Neural cell (in vitro differentiated cells): ENCODE measurements at regions not wholly inside any gene's neighbourhood (a gene's known extent, or its start where the extent isn't known, plus 50 kb on each side); places are given as distances from the start of the nearest gene placed in this dataset.

Source experiments
- H2AFZ ChIP-seq: fragments of 200-600, 300-800 bp; sonication (generic), shearing (Covaris generic); 2 replicates; pipeline ENCODE4 v1.6.0; 2014; ENCODE audit warnings: low read depth, mild to moderate bottlenecking, antibody characterized with exemption, low read length, moderate library complexity
- H3F3A ChIP-seq: fragments of 200-600 bp; shearing (Covaris generic); 2 replicates; pipeline ENCODE4 v1.6.1; 2016; ENCODE audit warnings: mild to moderate bottlenecking, moderate library complexity, mixed read lengths, antibody characterized with exemption, low read length; ENCODE audit not compliant: insufficient read depth, poor library complexity, severe bottlenecking
- H3K27ac ChIP-seq: fragments of 200-600, 300-800 bp; sonication (generic), shearing (Covaris generic); 2 replicates; pipeline ENCODE4 v1.5.1; 2014; ENCODE audit warnings: mild to moderate bottlenecking, low read length, moderate library complexity
- H3K27me3 ChIP-seq: fragments of 300-800, 200-600 bp; sonication (generic), shearing (Covaris generic); 2 replicates; pipeline ENCODE4 v1.6.0; 2014; ENCODE audit warnings: mild to moderate bottlenecking, low read depth, low read length, moderate library complexity; ENCODE audit not compliant: insufficient read depth
- H3K36me3 ChIP-seq: fragments of 300-800, 200-600 bp; sonication (generic), shearing (Covaris generic); 2 replicates; pipeline ENCODE4 v1.5.1; 2014; ENCODE audit warnings: mild to moderate bottlenecking, antibody characterized with exemption, low read length, moderate library complexity; ENCODE audit not compliant: insufficient read depth
- H3K4me2 ChIP-seq: fragments of 300-800, 200-600 bp; sonication (generic), shearing (Covaris generic); 2 replicates; pipeline ENCODE4 v1.6.0; 2014; ENCODE audit warnings: mild to moderate bottlenecking, low read length
- H3K4me3 ChIP-seq: fragments of 300-800, 200-600 bp; sonication (generic), shearing (Covaris generic); 2 replicates; pipeline ENCODE4 v1.5.1; 2014; ENCODE audit warnings: mild to moderate bottlenecking, low read length, moderate library complexity
- H3K79me2 ChIP-seq: fragments of 200-600 bp; shearing (Covaris generic); replicated peaks from 2 replicates; pipeline ENCODE4 v1.6.0; 2014; ENCODE audit warnings: mild to moderate bottlenecking, low read length, moderate library complexity; ENCODE audit not compliant: insufficient read depth
- H3K9ac ChIP-seq: fragments of 300-800, 200-600 bp; sonication (generic), shearing (Covaris generic); 2 replicates; pipeline ENCODE4 v1.6.1; 2016; ENCODE audit warnings: mild to moderate bottlenecking, low read length, mixed read lengths
- H3K9me2 ChIP-seq: fragments of 200-600 bp; shearing (Covaris generic); 2 replicates; pipeline ENCODE4 v1.6.1; 2016; ENCODE audit warnings: mild to moderate bottlenecking, low read length, mixed read lengths; ENCODE audit not compliant: insufficient read depth
- H3K9me3 ChIP-seq: fragments of 200-600, 300-800 bp; sonication (generic), shearing (Covaris generic); 2 replicates; pipeline ENCODE4 v1.6.1; 2016; ENCODE audit warnings: mild to moderate bottlenecking, mixed run types, low read length, moderate library complexity, mixed read lengths
- H4K20me1 ChIP-seq: fragments of 200-600 bp; shearing (Covaris generic); 2 replicates; pipeline ENCODE4 v1.6.1; 2016; ENCODE audit warnings: mild to moderate bottlenecking, mixed run types; ENCODE audit not compliant: insufficient read depth
- CTCF ChIP-seq: fragments of 450-650 bp; IDR thresholded peaks from 2 replicates; pipeline ENCODE4 v1.5.1; 2014; ENCODE audit warnings: antibody characterized with exemption, mild to moderate bottlenecking, moderate library complexity; ENCODE audit not compliant: poor library complexity, severe bottlenecking
- EP300 ChIP-seq: fragments of 450-650 bp; conservative IDR thresholded peaks from 2 replicates; pipeline ENCODE4 v1.6.1; 2014; ENCODE audit warnings: antibody characterized with exemption, mild to moderate bottlenecking, moderate library complexity; ENCODE audit not compliant: poor library complexity, severe bottlenecking
- EZH2 ChIP-seq: fragments of 200-600, 300-800 bp; shearing (Covaris generic), sonication (generic); IDR thresholded peaks from 2 replicates; pipeline ENCODE4 v1.6.1; 2014; ENCODE audit warnings: antibody characterized with exemption, low read length, borderline replicate concordance, mild to moderate bottlenecking; ENCODE audit not compliant: insufficient read depth, poor library complexity, severe bottlenecking
- MXI1 ChIP-seq: fragments of 450-650 bp; conservative IDR thresholded peaks from 2 replicates; pipeline ENCODE4 v1.6.1; 2014; ENCODE audit warnings: antibody characterized with exemption, mild to moderate bottlenecking; ENCODE audit not compliant: poor library complexity, severe bottlenecking
- POLR2AphosphoS5 ChIP-seq: IDR thresholded peaks from 2 replicates; pipeline ENCODE4 v1.6.1; 2012
- RAD21 ChIP-seq: fragments of 450-650 bp; conservative IDR thresholded peaks from 2 replicates; pipeline ENCODE4 v1.6.1; 2014; ENCODE audit warnings: antibody characterized with exemption, mild to moderate bottlenecking, moderate library complexity
- SMC3 ChIP-seq: fragments of 450-650 bp; conservative IDR thresholded peaks from 2 replicates; pipeline ENCODE4 v1.6.1; 2014; ENCODE audit warnings: antibody characterized with exemption, mild to moderate bottlenecking, moderate library complexity; ENCODE audit not compliant: poor library complexity
- TAF1 ChIP-seq: IDR thresholded peaks from 2 replicates; pipeline ENCODE4 v1.6.1; 2012; ENCODE audit warnings: low read depth
- TF ChIP-seq, protein P1 (sequence below): IDR thresholded peaks from 2 replicates; pipeline ENCODE4 v1.6.1; 2012; ENCODE audit warnings: borderline replicate concordance

DNA sequence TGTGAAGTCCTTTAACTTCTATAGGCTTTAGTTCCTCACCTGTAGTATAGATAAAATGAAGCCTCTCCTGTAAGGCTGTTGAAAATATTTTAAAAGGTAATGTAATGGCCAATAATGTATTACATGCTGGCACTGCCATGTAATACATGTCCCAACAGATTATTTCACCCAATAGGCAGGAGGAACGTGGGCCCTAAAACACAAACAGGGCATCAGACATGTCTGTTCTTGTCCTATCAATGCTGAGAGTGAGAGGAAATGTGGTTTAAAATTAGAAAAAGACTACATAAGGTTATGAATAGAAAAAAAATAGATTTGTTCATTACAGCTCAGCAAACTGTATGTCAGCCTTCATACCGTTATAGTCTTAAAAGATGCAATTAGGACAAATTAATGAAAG, 492.7 kb upstream of the DDX18 start:
- Histone ChIP-seq H3K9me3 (no peaks in the 10 kb centered on the region), H3K27ac (no peak overlapping the region), H3K9me2 (no peaks in the 10 kb centered on the region), H4K20me1 (no peaks in the 10 kb centered on the region), H3K36me3 (no peaks in the 10 kb centered on the region), H3K4me2 (no peak overlapping the region), H3F3A (no peaks in the 10 kb centered on the region), H3K27me3 (no peaks in the 10 kb centered on the region), H3K4me3 (no peak overlapping the region), H3K9ac (no peak overlapping the region), H2AFZ (no peak overlapping the region), H3K79me2 (no peaks in the 10 kb centered on the region)
- no peak for TF ChIP-seq RAD21
- no peak for TF ChIP-seq POLR2AphosphoS5

- TF ChIP-seq SMC3 (no peak), RAD21 (no peak), EP300 (no peak), CTCF (no peak), EZH2 (no peak), TAF1 (no peak), MXI1 (no peak), POLR2AphosphoS5 (no peak)
- TF ChIP-seq, protein P1, sequence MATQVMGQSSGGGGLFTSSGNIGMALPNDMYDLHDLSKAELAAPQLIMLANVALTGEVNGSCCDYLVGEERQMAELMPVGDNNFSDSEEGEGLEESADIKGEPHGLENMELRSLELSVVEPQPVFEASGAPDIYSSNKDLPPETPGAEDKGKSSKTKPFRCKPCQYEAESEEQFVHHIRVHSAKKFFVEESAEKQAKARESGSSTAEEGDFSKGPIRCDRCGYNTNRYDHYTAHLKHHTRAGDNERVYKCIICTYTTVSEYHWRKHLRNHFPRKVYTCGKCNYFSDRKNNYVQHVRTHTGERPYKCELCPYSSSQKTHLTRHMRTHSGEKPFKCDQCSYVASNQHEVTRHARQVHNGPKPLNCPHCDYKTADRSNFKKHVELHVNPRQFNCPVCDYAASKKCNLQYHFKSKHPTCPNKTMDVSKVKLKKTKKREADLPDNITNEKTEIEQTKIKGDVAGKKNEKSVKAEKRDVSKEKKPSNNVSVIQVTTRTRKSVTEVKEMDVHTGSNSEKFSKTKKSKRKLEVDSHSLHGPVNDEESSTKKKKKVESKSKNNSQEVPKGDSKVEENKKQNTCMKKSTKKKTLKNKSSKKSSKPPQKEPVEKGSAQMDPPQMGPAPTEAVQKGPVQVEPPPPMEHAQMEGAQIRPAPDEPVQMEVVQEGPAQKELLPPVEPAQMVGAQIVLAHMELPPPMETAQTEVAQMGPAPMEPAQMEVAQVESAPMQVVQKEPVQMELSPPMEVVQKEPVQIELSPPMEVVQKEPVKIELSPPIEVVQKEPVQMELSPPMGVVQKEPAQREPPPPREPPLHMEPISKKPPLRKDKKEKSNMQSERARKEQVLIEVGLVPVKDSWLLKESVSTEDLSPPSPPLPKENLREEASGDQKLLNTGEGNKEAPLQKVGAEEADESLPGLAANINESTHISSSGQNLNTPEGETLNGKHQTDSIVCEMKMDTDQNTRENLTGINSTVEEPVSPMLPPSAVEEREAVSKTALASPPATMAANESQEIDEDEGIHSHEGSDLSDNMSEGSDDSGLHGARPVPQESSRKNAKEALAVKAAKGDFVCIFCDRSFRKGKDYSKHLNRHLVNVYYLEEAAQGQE = no peak
- no peak overlapping the region for H3K27ac ChIP-seq
- no peaks in the 10 kb centered on the region for H3K27me3 ChIP-seq
- no peaks in the 10 kb centered on the region for H3F3A ChIP-seq
- no peak overlapping the region for H3K4me2 ChIP-seq
- H4K20me1 ChIP-seq = no peaks in the 10 kb centered on the region
- H3K36me3 ChIP-seq = no peaks in the 10 kb centered on the region
- H2AFZ ChIP-seq = no peak overlapping the region
- no peak overlapping the region for H3K9ac ChIP-seq
- H3K9me3 ChIP-seq = no peaks in the 10 kb centered on the region
- no peaks in the 10 kb centered on the region for H3K9me2 ChIP-seq
- no peaks in the 10 kb centered on the region for H3K79me2 ChIP-seq
- H3K4me3 ChIP-seq = no peak overlapping the region
Observed at GRCh38 chr2:117323331-117323730, 491.2 kb upstream of the DDX18 start.

DNA sequence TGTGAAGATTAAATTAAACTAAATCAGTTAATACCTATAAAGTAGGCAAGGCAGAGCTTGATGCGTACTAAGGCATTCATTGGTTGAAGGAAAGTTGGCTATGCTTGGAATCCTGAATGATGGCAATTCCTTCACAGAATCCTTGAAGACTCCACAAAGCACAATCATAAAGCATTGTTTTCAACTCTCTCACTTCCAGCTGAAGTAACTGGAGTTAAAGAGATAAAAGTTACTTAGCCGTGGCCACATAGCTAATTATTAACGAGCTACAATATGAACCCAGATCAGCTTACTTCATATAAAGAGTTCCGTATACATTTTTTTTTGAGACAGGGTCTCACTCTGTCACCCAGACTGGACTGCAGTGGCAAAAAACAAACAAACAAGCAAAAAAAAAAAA, 483.9 kb upstream of the DDX18 start:
- Histone ChIP-seq H3K9me3 (no peaks in the 10 kb centered on the region), H3K27me3 (no peaks in the 10 kb centered on the region), H3K27ac (no peak overlapping the region), H3K9ac (no peak overlapping the region), H3K4me2 (no peak overlapping the region), H3K36me3 (no peaks in the 10 kb centered on the region), H2AFZ (no peak overlapping the region), H4K20me1 (no peaks in the 10 kb centered on the region), H3F3A (no peaks in the 10 kb centered on the region), H3K4me3 (no peak overlapping the region), H3K9me2 (no peaks in the 10 kb centered on the region), H3K79me2 (no peaks in the 10 kb centered on the region)
- no peak for TF ChIP-seq SMC3
- no peak for TF ChIP-seq TAF1
- TF ChIP-seq CTCF = no peak
- no peak for TF ChIP-seq EP300
- TF ChIP-seq POLR2AphosphoS5 = no peak
- TF ChIP-seq MXI1 = no peak
- TF ChIP-seq, protein P1 = no peak
- TF ChIP-seq EZH2 = no peak
- TF ChIP-seq RAD21 = no peak
